ENCODE measurements at regions not wholly inside any gene's neighbourhood (a gene's known extent, or its start where the extent isn't known, plus 50 kb on each side); places are given as distances from the start of the nearest gene placed in this dataset.

- no peak for DNase-seq (ENCODE audit: low read depth)
These were observed 85.7 kb upstream of the GHITM start for GRCh38 chr10:84053626-84054025.

- no peak for DNase-seq (ENCODE audit: low read depth)
These were observed 84.6 kb upstream of the GHITM start for GRCh38 chr10:84054743-84055142.

GRCh38 chr10:84059526-84059925 is 79.8 kb upstream of the GHITM start:
- DNase-seq (ENCODE audit: low read depth), result no peak

GRCh38 chr10:84063440-84063839 is 75.9 kb upstream of the GHITM start:
- DNase-seq (ENCODE audit: low read depth), result no peak

GRCh38 chr10:84065804-84066601 is 73.3 kb upstream of the GHITM start:
- no peak for DNase-seq (ENCODE audit: low read depth)

GRCh38 chr10:84074521-84074920 is 64.8 kb upstream of the GHITM start:
- no peak for DNase-seq (ENCODE audit: low read depth)

- no peak for DNase-seq (ENCODE audit: low read depth)
These were observed 63.9 kb upstream of the GHITM start for GRCh38 chr10:84075226-84076046.

- peak; percentile 49 for DNase-seq (ENCODE audit: low read depth)
These were observed 63.3 kb upstream of the GHITM start for GRCh38 chr10:84076047-84076388.

GRCh38 chr10:84076540-84077195 is 62.6 kb upstream of the GHITM start:
- DNase-seq (ENCODE audit: low read depth), result peak; percentile 1

- no peak for DNase-seq (ENCODE audit: low read depth)
These were observed 61.5 kb upstream of the GHITM start for GRCh38 chr10:84077768-84078167.

- no peak for DNase-seq (ENCODE audit: low read depth)
These were observed 60.5 kb upstream of the GHITM start for GRCh38 chr10:84078771-84079170.

- DNase-seq (ENCODE audit: low read depth), result no peak
These were observed 55.0 kb upstream of the GHITM start for GRCh38 chr10:84084342-84084741.

- DNase-seq (ENCODE audit: low read depth), result no peak
These were observed 52.1 kb upstream of the GHITM start for GRCh38 chr10:84087202-84087601.

GRCh38 chr10:84088626-84089025 is 50.7 kb upstream of the GHITM start:
- DNase-seq (ENCODE audit: low read depth), result no peak

- no peak for DNase-seq (ENCODE audit: low read depth)
These were observed 50.1 kb upstream of the GHITM start for GRCh38 chr10:84089162-84089561.
